ENCODE measurements at regions not wholly inside any gene's neighbourhood (a gene's known extent, or its start where the extent isn't known, plus 50 kb on each side); places are given as distances from the start of the nearest gene placed in this dataset.

- CTCF ChIA-PET = no interaction called here
- POLR2A ChIA-PET = no interaction called here
- DNase-seq (ENCODE audit: extremely low spot score) = no peak
- TF ChIP-seq ELF4 (IDR thresholded peaks at IDR 0.05) (no peak), BHLHE40 (IDR thresholded peaks at IDR 0.05; ENCODE audit: borderline replicate concordance) (no peak), SP1 (IDR thresholded peaks at IDR 0.05) (no peak), TARDBP (IDR thresholded peaks at IDR 0.05) (no peak), FOXM1 (IDR thresholded peaks at IDR 0.05; ENCODE audit: borderline replicate concordance) (no peak), CTBP1 (IDR thresholded peaks at IDR 0.05; ENCODE audit: borderline replicate concordance) (no peak)
- TF ChIP-seq, protein P1, sequence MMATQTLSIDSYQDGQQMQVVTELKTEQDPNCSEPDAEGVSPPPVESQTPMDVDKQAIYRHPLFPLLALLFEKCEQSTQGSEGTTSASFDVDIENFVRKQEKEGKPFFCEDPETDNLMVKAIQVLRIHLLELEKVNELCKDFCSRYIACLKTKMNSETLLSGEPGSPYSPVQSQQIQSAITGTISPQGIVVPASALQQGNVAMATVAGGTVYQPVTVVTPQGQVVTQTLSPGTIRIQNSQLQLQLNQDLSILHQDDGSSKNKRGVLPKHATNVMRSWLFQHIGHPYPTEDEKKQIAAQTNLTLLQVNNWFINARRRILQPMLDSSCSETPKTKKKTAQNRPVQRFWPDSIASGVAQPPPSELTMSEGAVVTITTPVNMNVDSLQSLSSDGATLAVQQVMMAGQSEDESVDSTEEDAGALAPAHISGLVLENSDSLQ (IDR thresholded peaks at IDR 0.05) = no peak
These were observed 55.4 kb upstream of the LRP8 start for GRCh38 chr1:53383136-53383870.

DNA sequence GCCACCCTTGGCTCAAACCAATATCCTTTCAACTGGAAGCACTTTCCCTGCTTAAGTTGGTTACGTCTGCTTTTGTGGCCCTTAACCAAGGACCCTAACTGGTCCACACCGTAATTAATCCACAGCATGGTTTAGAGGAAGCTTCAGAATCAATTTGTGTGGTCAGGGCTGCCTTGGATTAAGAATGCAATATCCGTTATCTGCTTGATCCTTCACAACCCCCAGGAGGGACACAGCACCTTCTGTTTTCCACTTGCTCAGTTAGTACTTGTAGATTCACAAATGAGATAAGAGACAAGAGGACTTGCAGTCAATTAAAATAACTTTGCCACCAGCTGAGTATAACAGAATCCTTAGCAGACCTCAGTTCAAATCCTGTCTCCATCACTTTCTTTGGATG, 56.9 kb upstream of the LRP8 start:
- CTCF ChIA-PET = no interaction called here
- TF ChIP-seq FOXA1 (IDR thresholded peaks at IDR 0.05) (no peak), SUZ12 (IDR thresholded peaks at IDR 0.05) (no peak)
- TF ChIP-seq, protein P1 (IDR thresholded peaks at IDR 0.05) = no peak
- POLR2A ChIA-PET = no interaction called here
- DNase-seq (ENCODE audit: extremely low spot score) = no peak

GRCh38 chr1:53385276-53386225, 57.7 kb upstream of the LRP8 start:
- TF ChIP-seq TARDBP (IDR thresholded peaks at IDR 0.05) = no peak
- no peak for TF ChIP-seq FOXM1 (IDR thresholded peaks at IDR 0.05; ENCODE audit: borderline replicate concordance)
- no peak for TF ChIP-seq ZNF384 (IDR thresholded peaks at IDR 0.05)
- no peak for TF ChIP-seq ELF4 (IDR thresholded peaks at IDR 0.05)
- TF ChIP-seq ARNT (IDR thresholded peaks at IDR 0.05) = no peak
- TF ChIP-seq FOXA1 (IDR thresholded peaks at IDR 0.05) = no peak
- TF ChIP-seq L3MBTL2 (conservative IDR thresholded peaks at IDR 0.05) = no peak
- TF ChIP-seq SP1 (IDR thresholded peaks at IDR 0.05) = no peak
- TF ChIP-seq HDGF (IDR thresholded peaks at IDR 0.05; ENCODE audit: borderline replicate concordance) = no peak
- no peak for TF ChIP-seq NFRKB (IDR thresholded peaks at IDR 0.05)
- no peak for TF ChIP-seq LEF1 (IDR thresholded peaks at IDR 0.05; ENCODE audit: borderline replicate concordance)
- no peak for TF ChIP-seq SUZ12 (IDR thresholded peaks at IDR 0.05)
- no peak for TF ChIP-seq BHLHE40 (IDR thresholded peaks at IDR 0.05; ENCODE audit: borderline replicate concordance)
- POLR2A ChIA-PET = no interaction called here
- DNase-seq (ENCODE audit: extremely low spot score) = no peak
- CTCF ChIA-PET = no interaction called here

GRCh38 chr1:53388963-53389362, 61.1 kb upstream of the LRP8 start:
- POLR2A ChIA-PET = no interaction called here
- no peak for TF ChIP-seq FOXA1 (IDR thresholded peaks at IDR 0.05)
- no peak for TF ChIP-seq FOXM1 (IDR thresholded peaks at IDR 0.05; ENCODE audit: borderline replicate concordance)
- TF ChIP-seq HDGF (IDR thresholded peaks at IDR 0.05; ENCODE audit: borderline replicate concordance) = no peak
- no peak for TF ChIP-seq TARDBP (IDR thresholded peaks at IDR 0.05)
- CTCF ChIA-PET = no interaction called here
- no peak for DNase-seq (ENCODE audit: extremely low spot score)

DNA sequence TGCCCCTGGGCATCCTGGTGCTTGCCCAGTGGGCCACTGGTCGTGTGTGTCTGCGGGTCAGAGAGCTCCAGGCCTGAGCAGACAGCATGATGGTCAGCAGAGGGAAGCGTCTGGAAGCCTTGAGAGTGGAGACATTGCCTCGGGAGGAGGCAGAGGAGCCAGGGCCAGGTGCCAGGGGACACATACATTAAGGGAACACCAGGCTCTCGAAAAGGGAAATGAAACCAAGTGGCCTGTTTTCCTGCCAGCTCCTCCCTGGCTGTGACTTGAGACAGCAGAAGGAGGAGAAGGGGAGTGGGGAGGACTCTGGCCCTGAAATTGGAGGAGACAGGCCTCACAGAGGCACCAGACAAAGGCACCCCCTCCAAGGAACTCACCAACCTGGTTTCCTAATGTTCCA, 62.4 kb upstream of the LRP8 start:
- POLR2A ChIA-PET = interaction anchor here (1.0 kb wide), 1 partner anchor 64 kb away, joined by 3 read pairs; no protein-coding TSS in a partner anchor
- DNase-seq (ENCODE audit: extremely low spot score) = no peak
- CTCF ChIA-PET = interaction anchor here (0.7 to 1.2 kb wide), 2 partner anchors 74 to 112 kb away, joined by 3 to 4 read pairs; no protein-coding TSS in a partner anchor
- TF ChIP-seq SP1 (IDR thresholded peaks at IDR 0.05) = no peak
- TF ChIP-seq CTBP1 (IDR thresholded peaks at IDR 0.05; ENCODE audit: borderline replicate concordance) = no peak
- no peak for TF ChIP-seq L3MBTL2 (conservative IDR thresholded peaks at IDR 0.05)
- TF ChIP-seq SUZ12 (IDR thresholded peaks at IDR 0.05) = no peak
- TF ChIP-seq ZNF384 (IDR thresholded peaks at IDR 0.05) = no peak
- no peak for TF ChIP-seq HDGF (IDR thresholded peaks at IDR 0.05; ENCODE audit: borderline replicate concordance)

DNA sequence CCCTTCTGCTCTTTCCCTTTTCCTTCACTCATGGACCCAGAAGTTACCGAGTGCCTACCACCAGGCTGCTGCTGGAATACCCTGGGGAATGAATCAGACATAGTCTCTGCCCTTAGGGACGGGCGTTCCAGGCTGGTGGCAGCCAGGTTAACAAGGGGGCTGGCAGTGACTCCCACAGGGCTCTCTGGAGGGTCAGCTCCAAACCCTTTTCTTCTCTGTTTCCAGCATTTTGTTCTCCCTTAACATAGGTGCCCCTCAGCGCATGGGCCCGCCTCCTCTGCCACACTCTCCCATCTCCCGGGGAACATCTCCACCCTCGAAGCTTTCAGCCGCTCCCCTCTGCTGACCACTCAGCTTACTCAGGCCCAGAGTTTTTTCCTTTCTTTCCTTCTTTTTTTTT, 62.9 kb upstream of the LRP8 start:
- DNase-seq (ENCODE audit: extremely low spot score) = no peak
- ChIA-PET CTCF (interaction anchor here (0.6 to 1.2 kb wide), 3 partner anchors 74 to 112 kb away, joined by 3 to 4 read pairs (median 3); no protein-coding TSS in a partner anchor), POLR2A (interaction anchor here (1.0 kb wide), 1 partner anchor 65 kb away, joined by 3 read pairs; no protein-coding TSS in a partner anchor)
- TF ChIP-seq FOXM1 (IDR thresholded peaks at IDR 0.05; ENCODE audit: borderline replicate concordance) (no peak), CTBP1 (IDR thresholded peaks at IDR 0.05; ENCODE audit: borderline replicate concordance) (no peak), L3MBTL2 (conservative IDR thresholded peaks at IDR 0.05) (no peak), ZNF384 (IDR thresholded peaks at IDR 0.05) (no peak), LEF1 (IDR thresholded peaks at IDR 0.05; ENCODE audit: borderline replicate concordance) (no peak), ARNT (IDR thresholded peaks at IDR 0.05) (no peak), FOXA1 (IDR thresholded peaks at IDR 0.05) (no peak), NFRKB (IDR thresholded peaks at IDR 0.05) (no peak), SP1 (IDR thresholded peaks at IDR 0.05) (no peak), BHLHE40 (IDR thresholded peaks at IDR 0.05; ENCODE audit: borderline replicate concordance) (no peak), HDGF (IDR thresholded peaks at IDR 0.05; ENCODE audit: borderline replicate concordance) (no peak), FOXK2 (IDR thresholded peaks at IDR 0.05) (no peak), ELF4 (IDR thresholded peaks at IDR 0.05) (no peak), SUZ12 (IDR thresholded peaks at IDR 0.05) (no peak), TARDBP (IDR thresholded peaks at IDR 0.05) (no peak)
- TF ChIP-seq, protein P1 (IDR thresholded peaks at IDR 0.05) = no peak
